ENCODE measurements at regions not wholly inside any gene's neighbourhood (a gene's known extent, or its start where the extent isn't known, plus 50 kb on each side); places are given as distances from the start of the nearest gene placed in this dataset.

DNA sequence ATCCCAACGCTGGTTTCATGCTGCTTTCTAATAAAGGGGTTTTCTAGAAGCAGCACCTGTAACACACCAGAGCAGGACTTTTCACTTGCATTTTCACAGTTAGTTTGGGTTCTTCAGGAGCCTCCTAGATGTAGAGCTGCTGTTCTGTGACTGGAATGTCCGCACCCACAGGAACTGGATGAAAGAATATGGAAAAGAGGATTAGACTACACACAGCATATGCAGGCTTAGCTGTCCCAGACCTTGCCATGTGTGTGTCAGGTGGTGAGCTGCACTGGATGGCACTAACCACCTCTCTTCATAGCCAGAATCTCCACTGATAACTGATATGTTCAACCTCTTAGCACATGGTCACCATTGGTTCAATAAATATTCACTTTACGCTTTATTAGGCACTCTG is 112.1 kb upstream of the POU3F3 start (continued):
- TF ChIP-seq CEBPB (IDR thresholded peaks at IDR 0.05; ENCODE audit: low read depth) (no peak), EZH2 (IDR thresholded peaks at IDR 0.05) (no peak), TCF7L2 (IDR thresholded peaks at IDR 0.05; ENCODE audit: borderline replicate concordance, extremely low read depth, insufficient read depth, insufficient read length) (no peak), RAD21 (IDR thresholded peaks at IDR 0.05; ENCODE audit: low read depth) (no peak)

DNA sequence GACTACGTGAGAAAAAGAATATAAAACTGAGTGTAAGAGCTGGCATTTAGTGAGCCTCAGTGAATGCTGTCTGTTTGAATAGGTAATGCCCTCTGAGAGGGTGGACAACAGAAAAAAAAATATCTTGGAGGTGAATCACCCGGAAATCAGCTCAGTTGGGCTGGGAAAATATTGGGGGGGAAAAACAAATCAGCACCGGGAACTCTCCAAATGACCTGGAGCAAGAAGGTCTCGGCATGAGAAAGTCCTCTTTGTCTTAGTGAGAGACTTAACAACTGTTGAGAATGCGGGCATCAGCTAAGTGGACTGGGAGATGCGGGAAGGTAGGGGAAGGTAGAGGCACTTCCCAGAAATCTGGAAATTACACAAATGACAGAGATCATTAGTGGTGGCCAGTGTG is 109.4 kb upstream of the POU3F3 start:
- no peaks in the 10 kb centered on the region for H3K9me3 ChIP-seq (ENCODE audit: control insufficient read depth in 1 of 2, insufficient read depth in 1 of 2, low read depth in 1 of 2, low read length in 2 of 2)
- no peaks in the 10 kb centered on the region for H3K36me3 ChIP-seq (ENCODE audit: control insufficient read depth in 1 of 2, insufficient read depth in 2 of 2, low read length in 2 of 2)
- H3K27ac ChIP-seq (ENCODE audit: low read depth, low read length), result no peak overlapping the region
- TF ChIP-seq, protein P1, sequence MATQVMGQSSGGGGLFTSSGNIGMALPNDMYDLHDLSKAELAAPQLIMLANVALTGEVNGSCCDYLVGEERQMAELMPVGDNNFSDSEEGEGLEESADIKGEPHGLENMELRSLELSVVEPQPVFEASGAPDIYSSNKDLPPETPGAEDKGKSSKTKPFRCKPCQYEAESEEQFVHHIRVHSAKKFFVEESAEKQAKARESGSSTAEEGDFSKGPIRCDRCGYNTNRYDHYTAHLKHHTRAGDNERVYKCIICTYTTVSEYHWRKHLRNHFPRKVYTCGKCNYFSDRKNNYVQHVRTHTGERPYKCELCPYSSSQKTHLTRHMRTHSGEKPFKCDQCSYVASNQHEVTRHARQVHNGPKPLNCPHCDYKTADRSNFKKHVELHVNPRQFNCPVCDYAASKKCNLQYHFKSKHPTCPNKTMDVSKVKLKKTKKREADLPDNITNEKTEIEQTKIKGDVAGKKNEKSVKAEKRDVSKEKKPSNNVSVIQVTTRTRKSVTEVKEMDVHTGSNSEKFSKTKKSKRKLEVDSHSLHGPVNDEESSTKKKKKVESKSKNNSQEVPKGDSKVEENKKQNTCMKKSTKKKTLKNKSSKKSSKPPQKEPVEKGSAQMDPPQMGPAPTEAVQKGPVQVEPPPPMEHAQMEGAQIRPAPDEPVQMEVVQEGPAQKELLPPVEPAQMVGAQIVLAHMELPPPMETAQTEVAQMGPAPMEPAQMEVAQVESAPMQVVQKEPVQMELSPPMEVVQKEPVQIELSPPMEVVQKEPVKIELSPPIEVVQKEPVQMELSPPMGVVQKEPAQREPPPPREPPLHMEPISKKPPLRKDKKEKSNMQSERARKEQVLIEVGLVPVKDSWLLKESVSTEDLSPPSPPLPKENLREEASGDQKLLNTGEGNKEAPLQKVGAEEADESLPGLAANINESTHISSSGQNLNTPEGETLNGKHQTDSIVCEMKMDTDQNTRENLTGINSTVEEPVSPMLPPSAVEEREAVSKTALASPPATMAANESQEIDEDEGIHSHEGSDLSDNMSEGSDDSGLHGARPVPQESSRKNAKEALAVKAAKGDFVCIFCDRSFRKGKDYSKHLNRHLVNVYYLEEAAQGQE (IDR thresholded peaks at IDR 0.05; ENCODE audit: low read depth), result no peak
- TF ChIP-seq POLR2AphosphoS5 (IDR thresholded peaks at IDR 0.05; ENCODE audit: low read depth, low read length) (no peak), SRF (IDR thresholded peaks at IDR 0.05; ENCODE audit: low read depth) (no peak)
- no peaks in the 10 kb centered on the region for H3K4me1 ChIP-seq (ENCODE audit: control insufficient read depth in 1 of 2, insufficient read depth in 2 of 2, low read length in 2 of 2)
- ATAC-seq, result no peak
- BruUV-seq (replicated peaks), result no TSS peak
- no peaks in the 10 kb centered on the region for H3K9me2 ChIP-seq (ENCODE audit: insufficient read depth)
- no peak for DNase-seq (ENCODE audit: low read depth, low spot score)
- no peak overlapping the region for H3K4me2 ChIP-seq (ENCODE audit: low read length)
- POLR2A ChIA-PET, result no interaction called here
- CTCF ChIA-PET, result no interaction called here
- no peak overlapping the region for H3K9ac ChIP-seq (ENCODE audit: low read length)
- H4K20me1 ChIP-seq (ENCODE audit: insufficient read depth), result no peaks in the 10 kb centered on the region
- peaks cover 34% of the 10 kb centered on the region for H3K27me3 ChIP-seq (ENCODE audit: insufficient read depth, low read length)
- intact Hi-C loops (cut with micrococcal nuclease), result no loop called here
- no peak overlapping the region for H2AFZ ChIP-seq (ENCODE audit: low read depth, low read length, poor library complexity, severe bottlenecking)
- no peaks in the 10 kb centered on the region for H3K79me2 ChIP-seq (ENCODE audit: insufficient read depth, low read length)
- RAD21 ChIA-PET (ENCODE audit: low non-redundant PET in 1 of 2, low total read pairs in 2 of 2, uncharacterized antibody in 2 of 2, unreplicated experiment in 2 of 2), result no interaction called here
- H3K4me3 ChIP-seq (replicated peaks in 1 of 2; ENCODE audit: low read depth in 1 of 2, low read length in 2 of 2), result no peak overlapping the region
